ENCODE measurements at regions not wholly inside any gene's neighbourhood (a gene's known extent, or its start where the extent isn't known, plus 50 kb on each side); places are given as distances from the start of the nearest gene placed in this dataset.

GRCh38 chr2:12895017-12895416 is 178.3 kb downstream of the TRIB2 start:
- no peaks in the 10 kb centered on the region for H3K27me3 ChIP-seq (ENCODE audit: control insufficient read depth, insufficient read depth, low read length)
- H3K4me3 ChIP-seq (ENCODE audit: low read length) = no peak overlapping the region
- DNase-seq = no peak
- no peaks in the 10 kb centered on the region for H3K36me3 ChIP-seq (ENCODE audit: control insufficient read depth, insufficient read depth, low read length)
- no peak overlapping the region for H3K27ac ChIP-seq (ENCODE audit: low read length)
- WGBS (ENCODE audit: insufficient coverage) = 100% methylated on average over 2 of the region's 2 CpGs
- H3K4me1 ChIP-seq (ENCODE audit: control insufficient read depth, insufficient read depth, low read length) = peaks cover 6% of the 10 kb centered on the region
- peaks cover 11% of the 10 kb centered on the region for H3K9me3 ChIP-seq (replicated peaks; ENCODE audit: control insufficient read depth, low read depth, low read length)

- no CpG with 5 or more reads among the region's 4 CpGs for WGBS (ENCODE audit: insufficient coverage)
- Histone ChIP-seq H3K36me3 (ENCODE audit: control insufficient read depth, insufficient read depth, low read length) (no peaks in the 10 kb centered on the region), H3K9me3 (replicated peaks; ENCODE audit: control insufficient read depth, low read depth, low read length) (peaks cover 11% of the 10 kb centered on the region), H3K27me3 (ENCODE audit: control insufficient read depth, insufficient read depth, low read length) (no peaks in the 10 kb centered on the region), H3K4me1 (ENCODE audit: control insufficient read depth, insufficient read depth, low read length) (no peaks in the 10 kb centered on the region), H3K27ac (ENCODE audit: low read length) (no peak overlapping the region), H3K4me3 (ENCODE audit: low read length) (no peak overlapping the region)
- no peak for DNase-seq
These were observed 179.7 kb downstream of the TRIB2 start for GRCh38 chr2:12896318-12896982.

- DNase-seq = no peak
- Histone ChIP-seq H3K9me3 (replicated peaks; ENCODE audit: control insufficient read depth, low read depth, low read length) (peaks cover 7% of the 10 kb centered on the region), H3K27ac (ENCODE audit: low read length) (no peak overlapping the region), H3K36me3 (ENCODE audit: control insufficient read depth, insufficient read depth, low read length) (no peaks in the 10 kb centered on the region), H3K4me1 (ENCODE audit: control insufficient read depth, insufficient read depth, low read length) (no peaks in the 10 kb centered on the region), H3K27me3 (ENCODE audit: control insufficient read depth, insufficient read depth, low read length) (no peaks in the 10 kb centered on the region), H3K4me3 (ENCODE audit: low read length) (no peak overlapping the region)
- WGBS (ENCODE audit: insufficient coverage) = no CpG with 5 or more reads among the region's 1 CpG
These were observed 180.4 kb downstream of the TRIB2 start for GRCh38 chr2:12897181-12897580.

- H3K9me3 ChIP-seq (replicated peaks; ENCODE audit: control insufficient read depth, low read depth, low read length) = no peaks in the 10 kb centered on the region
- H3K27me3 ChIP-seq (ENCODE audit: control insufficient read depth, insufficient read depth, low read length) = no peaks in the 10 kb centered on the region
- no CpG with 5 or more reads among the region's 2 CpGs for WGBS (ENCODE audit: insufficient coverage)
- H3K4me3 ChIP-seq (ENCODE audit: low read length) = no peak overlapping the region
- no peaks in the 10 kb centered on the region for H3K36me3 ChIP-seq (ENCODE audit: control insufficient read depth, insufficient read depth, low read length)
- no peaks in the 10 kb centered on the region for H3K4me1 ChIP-seq (ENCODE audit: control insufficient read depth, insufficient read depth, low read length)
- DNase-seq = no peak
- H3K27ac ChIP-seq (ENCODE audit: low read length) = no peak overlapping the region
These were observed 186.5 kb downstream of the TRIB2 start for GRCh38 chr2:12903272-12903671.

GRCh38 chr2:12910431-12910830 is 193.7 kb downstream of the TRIB2 start:
- Histone ChIP-seq H3K27me3 (ENCODE audit: control insufficient read depth, insufficient read depth, low read length) (no peaks in the 10 kb centered on the region), H3K36me3 (ENCODE audit: control insufficient read depth, insufficient read depth, low read length) (no peaks in the 10 kb centered on the region), H3K4me1 (ENCODE audit: control insufficient read depth, insufficient read depth, low read length) (no peaks in the 10 kb centered on the region), H3K9me3 (replicated peaks; ENCODE audit: control insufficient read depth, low read depth, low read length) (peaks cover 4% of the 10 kb centered on the region), H3K27ac (ENCODE audit: low read length) (no peak overlapping the region), H3K4me3 (ENCODE audit: low read length) (no peak overlapping the region)
- DNase-seq = no peak
- no CpG with 5 or more reads among the region's 2 CpGs for WGBS (ENCODE audit: insufficient coverage)

- Histone ChIP-seq H3K9me3 (replicated peaks; ENCODE audit: control insufficient read depth, low read depth, low read length) (peaks cover under 1% of the 10 kb centered on the region), H3K27ac (ENCODE audit: low read length) (no peak overlapping the region), H3K36me3 (ENCODE audit: control insufficient read depth, insufficient read depth, low read length) (no peaks in the 10 kb centered on the region), H3K27me3 (ENCODE audit: control insufficient read depth, insufficient read depth, low read length) (no peaks in the 10 kb centered on the region), H3K4me3 (ENCODE audit: low read length) (no peak overlapping the region), H3K4me1 (ENCODE audit: control insufficient read depth, insufficient read depth, low read length) (peaks cover 6% of the 10 kb centered on the region)
- WGBS (ENCODE audit: insufficient coverage) = no CpG with 5 or more reads among the region's 1 CpG
- DNase-seq = peak; percentile 70
These were observed 199.1 kb downstream of the TRIB2 start for GRCh38 chr2:12915787-12916186.

- H3K9me3 ChIP-seq (replicated peaks; ENCODE audit: control insufficient read depth, low read depth, low read length) = no peaks in the 10 kb centered on the region
- no peaks in the 10 kb centered on the region for H3K36me3 ChIP-seq (ENCODE audit: control insufficient read depth, insufficient read depth, low read length)
- H3K4me3 ChIP-seq (ENCODE audit: low read length) = no peak overlapping the region
- peaks cover 6% of the 10 kb centered on the region for H3K4me1 ChIP-seq (ENCODE audit: control insufficient read depth, insufficient read depth, low read length)
- peak overlapping the region; percentile 78 for H3K27ac ChIP-seq (ENCODE audit: low read length)
- 55% methylated on average over 3 of the region's 7 CpGs for WGBS (ENCODE audit: insufficient coverage)
- no peaks in the 10 kb centered on the region for H3K27me3 ChIP-seq (ENCODE audit: control insufficient read depth, insufficient read depth, low read length)
- no peak for DNase-seq
These were observed 201.6 kb downstream of the TRIB2 start for GRCh38 chr2:12918138-12918834.

GRCh38 chr2:12918835-12919445 is 202.2 kb downstream of the TRIB2 start:
- no peaks in the 10 kb centered on the region for H3K36me3 ChIP-seq (ENCODE audit: control insufficient read depth, insufficient read depth, low read length)
- peaks cover 6% of the 10 kb centered on the region for H3K4me1 ChIP-seq (ENCODE audit: control insufficient read depth, insufficient read depth, low read length)
- peak overlapping the region; percentile 78 for H3K27ac ChIP-seq (ENCODE audit: low read length)
- no peaks in the 10 kb centered on the region for H3K9me3 ChIP-seq (replicated peaks; ENCODE audit: control insufficient read depth, low read depth, low read length)
- WGBS (ENCODE audit: insufficient coverage) = no CpG with 5 or more reads among the region's 7 CpGs
- H3K27me3 ChIP-seq (ENCODE audit: control insufficient read depth, insufficient read depth, low read length) = no peaks in the 10 kb centered on the region
- H3K4me3 ChIP-seq (ENCODE audit: low read length) = no peak overlapping the region
- peak; percentile 94 for DNase-seq

GRCh38 chr2:12921321-12921720 is 204.6 kb downstream of the TRIB2 start:
- 31% methylated on average over 2 of the region's 5 CpGs for WGBS (ENCODE audit: insufficient coverage)
- DNase-seq = no peak
- H3K9me3 ChIP-seq (replicated peaks; ENCODE audit: control insufficient read depth, low read depth, low read length) = no peaks in the 10 kb centered on the region
- no peaks in the 10 kb centered on the region for H3K27me3 ChIP-seq (ENCODE audit: control insufficient read depth, insufficient read depth, low read length)
- no peak overlapping the region for H3K27ac ChIP-seq (ENCODE audit: low read length)
- H3K4me3 ChIP-seq (ENCODE audit: low read length) = no peak overlapping the region
- no peaks in the 10 kb centered on the region for H3K36me3 ChIP-seq (ENCODE audit: control insufficient read depth, insufficient read depth, low read length)
- peaks cover 6% of the 10 kb centered on the region for H3K4me1 ChIP-seq (ENCODE audit: control insufficient read depth, insufficient read depth, low read length)

- H3K36me3 ChIP-seq (ENCODE audit: control insufficient read depth, insufficient read depth, low read length) = no peaks in the 10 kb centered on the region
- H3K27ac ChIP-seq (ENCODE audit: low read length) = no peak overlapping the region
- no peaks in the 10 kb centered on the region for H3K27me3 ChIP-seq (ENCODE audit: control insufficient read depth, insufficient read depth, low read length)
- WGBS (ENCODE audit: insufficient coverage) = no CpG with 5 or more reads among the region's 4 CpGs
- peaks cover 8% of the 10 kb centered on the region for H3K4me1 ChIP-seq (ENCODE audit: control insufficient read depth, insufficient read depth, low read length)
- H3K9me3 ChIP-seq (replicated peaks; ENCODE audit: control insufficient read depth, low read depth, low read length) = no peaks in the 10 kb centered on the region
- H3K4me3 ChIP-seq (ENCODE audit: low read length) = no peak overlapping the region
- no peak for DNase-seq
These were observed 207.3 kb downstream of the TRIB2 start for GRCh38 chr2:12923907-12924610.
